HG02588 (cell line): ENCODE measurements at regions not wholly inside any gene's neighbourhood (a gene's known extent, or its start where the extent isn't known, plus 50 kb on each side); places are given as distances from the start of the nearest gene placed in this dataset.

Experiments used
- ATAC-seq: cut with Tn5 transposase; IDR thresholded peaks from one replicate; pipeline ENCODE4 v1.9.1; 2021; ENCODE audit warnings: mild to moderate bottlenecking, moderate library complexity; ENCODE audit not compliant: unreplicated experiment

DNA sequence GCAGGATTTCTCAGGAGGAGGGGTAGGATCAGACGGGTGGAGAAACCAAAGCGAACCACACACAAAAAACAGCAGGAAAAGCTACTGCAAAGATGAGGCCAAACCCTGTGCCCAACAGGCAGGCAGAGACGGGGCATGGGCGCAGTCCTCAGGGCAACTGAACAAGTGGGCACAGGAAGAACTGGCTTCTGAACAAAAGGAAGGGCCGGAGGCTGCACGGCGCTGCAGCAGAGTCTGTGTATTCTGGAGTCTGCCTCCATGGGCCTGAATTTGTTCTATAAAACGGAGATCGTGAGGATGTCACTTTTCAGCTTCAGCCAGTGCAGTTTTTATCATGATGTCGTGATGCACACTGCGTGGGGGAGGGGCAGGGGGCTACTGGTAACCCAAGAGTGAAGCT is 1026.0 kb downstream of the TBC1D22A start:
- ATAC-seq: no peak

GRCh38 chr22:47787501-47788227 is 1025.2 kb downstream of the TBC1D22A start:
- ATAC-seq: no peak

DNA sequence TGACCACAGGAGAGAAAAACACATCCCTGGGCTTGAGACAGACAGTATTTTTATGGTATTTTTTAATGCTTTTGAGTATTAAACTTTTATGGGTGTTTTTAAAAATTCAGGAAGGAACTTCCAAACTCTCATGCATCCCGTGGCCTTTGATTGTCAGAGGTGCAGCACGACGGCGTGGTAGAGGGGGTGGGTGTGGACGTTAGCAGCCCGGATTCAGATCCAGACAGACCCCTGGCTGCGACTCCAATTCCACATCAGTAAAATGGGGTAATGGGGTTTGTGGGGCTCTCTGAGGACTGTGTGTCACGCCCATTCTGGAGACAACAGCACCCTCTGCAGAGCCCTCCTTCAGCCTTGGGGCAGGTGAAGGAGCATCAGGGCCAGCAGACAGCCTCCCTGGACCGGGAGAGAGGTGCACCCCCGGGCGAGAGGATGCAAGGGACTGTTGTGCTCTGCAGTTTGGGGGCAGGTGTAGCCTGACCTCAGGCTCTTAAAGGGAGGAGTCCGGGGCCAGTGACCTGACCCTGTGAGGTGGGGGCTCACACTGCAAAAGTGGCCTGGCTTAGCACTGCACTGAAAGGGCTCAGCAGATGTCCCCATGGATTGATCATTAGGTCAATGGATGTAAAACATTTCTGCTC is 1024.3 kb downstream of the TBC1D22A start:
- no peak for ATAC-seq

GRCh38 chr22:47784991-47785390 is 1022.5 kb downstream of the TBC1D22A start:
- ATAC-seq: no peak

DNA sequence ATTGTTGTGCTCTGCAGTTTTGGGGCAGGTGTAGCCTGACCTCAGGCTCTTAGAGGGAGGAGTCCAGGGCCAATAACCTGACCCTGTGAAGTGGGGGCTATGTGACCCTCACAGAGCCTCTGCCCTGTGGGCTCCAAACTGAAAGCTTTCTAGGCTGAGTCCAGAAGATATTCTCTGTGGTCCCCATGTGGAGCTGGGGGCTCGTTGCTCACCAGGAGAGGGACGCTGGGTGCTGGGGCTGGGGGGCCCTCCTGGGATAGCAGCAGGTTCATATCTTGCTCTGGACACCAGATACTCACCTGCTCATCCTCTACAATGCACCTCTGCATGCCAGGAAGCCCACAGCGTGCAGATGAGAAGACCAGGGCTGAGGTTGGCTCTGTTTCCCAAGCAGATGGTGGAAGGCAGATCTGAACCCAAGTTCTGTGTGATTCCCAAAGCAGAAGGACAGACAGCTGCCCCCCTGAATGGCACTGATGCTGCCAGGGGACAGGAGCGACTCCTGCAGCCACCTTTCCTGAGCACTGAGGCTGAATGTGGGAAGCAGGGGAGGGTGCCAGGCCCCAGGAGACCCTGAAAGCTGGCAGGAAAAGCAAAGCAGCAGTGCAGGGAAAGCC is 1022.0 kb downstream of the TBC1D22A start:
- ATAC-seq: no peak

DNA sequence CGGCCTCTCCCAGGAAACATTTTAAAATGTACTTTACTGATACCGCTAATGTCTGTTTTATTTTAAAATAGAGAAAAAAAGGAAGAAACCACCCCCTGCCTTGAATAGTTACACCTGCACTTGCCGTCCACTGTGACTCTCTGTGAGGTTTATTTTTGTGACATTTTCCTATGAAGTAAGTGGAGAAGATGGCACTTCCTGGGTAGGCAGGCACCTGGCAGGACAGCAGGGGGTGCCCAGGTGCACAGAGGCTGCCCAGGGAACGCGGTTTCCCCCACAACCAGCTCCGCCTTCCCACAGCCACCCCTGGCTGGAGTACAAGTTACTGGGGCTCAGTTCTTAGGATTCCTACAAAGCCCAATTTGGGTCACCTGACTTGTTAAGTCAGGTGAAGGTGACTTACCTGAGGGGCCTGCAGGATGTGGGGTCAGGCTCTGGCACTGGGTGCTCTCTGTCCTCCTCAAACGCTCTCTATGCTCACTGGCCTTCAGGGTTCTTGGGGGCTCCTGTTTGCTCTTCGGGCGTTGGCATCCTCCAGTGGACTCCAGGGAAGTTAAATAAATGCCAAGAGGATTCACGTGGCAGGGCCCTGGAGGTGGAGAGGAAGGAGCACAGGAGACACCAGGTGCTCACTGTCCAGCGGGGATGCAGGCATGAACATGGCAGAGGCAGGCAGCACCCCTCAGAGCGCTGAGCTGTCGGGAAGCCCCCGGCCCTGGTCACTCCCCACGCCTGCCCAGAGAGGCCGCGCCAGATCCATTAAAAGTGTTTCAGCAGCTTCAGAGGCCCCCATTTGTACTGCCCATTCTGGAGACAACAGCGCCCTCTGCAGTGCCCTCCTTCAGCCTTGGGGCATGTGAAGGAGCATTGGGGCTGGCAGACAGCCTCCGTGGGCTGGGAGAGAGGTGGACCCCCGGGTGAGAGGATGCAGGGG is 1021.2 kb downstream of the TBC1D22A start:
- ATAC-seq: no peak

GRCh38 chr22:47782328-47783075 is 1020.1 kb downstream of the TBC1D22A start:
- no peak for ATAC-seq

GRCh38 chr22:47781427-47782111 is 1019.1 kb downstream of the TBC1D22A start:
- ATAC-seq: no peak

GRCh38 chr22:47781024-47781423 is 1018.6 kb downstream of the TBC1D22A start:
- ATAC-seq: no peak

DNA sequence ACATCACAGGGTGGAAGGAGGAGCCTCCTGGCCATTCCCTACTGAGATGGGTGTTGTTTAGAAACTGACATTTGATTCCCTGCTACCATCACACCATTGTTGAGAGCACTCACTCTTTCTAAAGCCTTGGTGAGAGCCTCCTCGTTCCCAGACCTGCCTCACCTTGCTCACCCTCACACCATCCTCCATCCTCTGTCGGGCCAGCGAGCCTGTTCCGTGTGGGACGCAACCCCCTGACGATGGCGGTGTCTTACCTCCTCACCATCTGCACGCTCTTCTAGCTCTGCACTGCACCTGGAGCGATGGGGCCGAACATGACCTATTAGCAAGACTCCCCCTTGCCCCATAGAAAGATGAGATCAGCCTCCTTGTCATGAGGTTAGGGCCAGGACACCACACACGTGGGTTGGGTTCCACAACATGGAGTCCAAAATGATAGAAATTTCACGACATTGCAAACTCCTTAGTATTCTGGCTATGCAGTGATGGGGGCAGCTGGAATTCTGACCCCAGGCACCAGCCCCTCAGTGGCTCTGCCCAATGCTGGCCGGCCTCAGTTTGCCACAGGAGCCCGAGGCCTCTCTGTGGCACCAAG is 1017.9 kb downstream of the TBC1D22A start:
- ATAC-seq: no peak

DNA sequence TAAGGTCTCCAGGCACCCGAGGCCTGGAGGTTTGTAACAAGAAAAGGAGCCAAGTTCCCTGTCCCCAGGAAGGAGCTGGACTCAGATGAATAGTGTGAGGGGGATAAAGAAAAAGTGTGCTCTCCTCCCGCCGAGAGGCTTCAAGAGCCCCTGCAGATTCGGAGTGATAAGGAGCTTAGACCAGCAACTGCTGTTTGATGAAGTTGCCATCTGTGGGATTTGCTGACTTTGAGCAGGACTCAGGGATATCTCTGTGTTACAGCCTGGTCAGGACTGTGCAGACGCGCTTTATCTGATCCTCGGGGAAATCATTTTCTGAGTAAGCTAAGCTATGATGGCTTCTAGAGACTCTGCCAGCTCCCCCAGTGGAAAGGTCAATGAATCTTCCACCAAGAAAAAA is 1017.0 kb downstream of the TBC1D22A start:
- no peak for ATAC-seq

- no peak for ATAC-seq
Measured at GRCh38 chr22:47778160-47778658, 1015.8 kb downstream of the TBC1D22A start.

DNA sequence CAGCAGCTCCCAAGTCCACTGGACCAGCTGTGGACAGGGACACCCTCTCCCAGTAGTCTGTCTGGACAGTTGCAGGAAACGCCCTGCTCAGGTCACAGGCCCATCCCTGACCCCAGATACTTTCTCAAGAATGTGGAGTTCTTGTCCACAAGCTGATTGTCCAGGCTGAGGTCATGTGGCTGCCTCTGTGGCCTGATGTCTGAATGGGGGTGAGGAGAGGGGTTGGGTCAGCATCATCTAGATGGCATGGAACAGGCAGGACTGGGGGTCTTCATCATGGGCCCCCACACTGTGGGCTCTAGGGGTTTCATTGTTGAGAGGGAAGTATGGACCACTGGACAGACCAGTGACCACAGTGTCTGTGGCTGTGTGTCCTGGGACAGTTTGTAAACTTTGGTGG is 1015.0 kb downstream of the TBC1D22A start:
- ATAC-seq: no peak

DNA sequence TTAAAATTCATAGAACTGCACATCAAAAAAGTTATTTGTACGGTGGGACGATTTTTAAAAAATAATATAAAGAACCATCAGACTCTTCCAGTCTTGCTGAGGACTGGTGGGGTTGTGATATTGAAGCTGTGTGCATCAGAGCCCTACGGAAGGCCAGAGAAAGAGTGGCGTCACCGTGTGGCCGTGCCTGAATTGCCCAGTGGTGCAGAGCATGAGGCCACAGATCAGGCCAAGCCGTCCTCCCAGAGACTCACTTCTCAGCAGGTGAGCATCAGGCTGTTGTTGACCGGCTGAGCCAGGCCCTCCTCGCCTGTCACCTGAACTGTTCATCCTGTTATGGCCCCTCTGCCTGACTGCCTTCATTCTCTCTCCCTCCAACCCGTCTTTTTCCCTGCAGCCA is 1013.9 kb downstream of the TBC1D22A start:
- no peak for ATAC-seq

GRCh38 chr22:47775686-47776085 is 1013.2 kb downstream of the TBC1D22A start:
- no peak for ATAC-seq

- no peak for ATAC-seq
Measured at GRCh38 chr22:47775191-47775590, 1012.7 kb downstream of the TBC1D22A start.

DNA sequence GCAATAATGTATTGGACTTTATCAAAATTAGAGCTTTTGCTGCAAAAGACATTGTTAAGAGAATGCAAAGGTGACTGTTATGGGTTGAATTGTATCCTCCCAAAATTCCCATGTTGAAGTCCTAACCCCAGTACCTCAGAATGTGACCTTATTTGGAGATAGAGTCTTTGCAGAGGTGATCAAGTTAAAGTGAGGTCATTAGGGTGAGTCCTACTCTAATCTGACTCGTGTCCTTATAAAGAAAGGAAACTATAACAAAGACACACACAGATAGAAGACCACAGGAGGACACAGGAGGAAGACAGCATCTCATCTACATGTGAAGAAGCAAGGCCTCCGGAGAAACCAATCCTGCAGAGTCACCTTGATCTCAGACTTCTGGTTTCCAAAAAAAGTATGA is 1011.2 kb downstream of the TBC1D22A start:
- ATAC-seq: no peak

DNA sequence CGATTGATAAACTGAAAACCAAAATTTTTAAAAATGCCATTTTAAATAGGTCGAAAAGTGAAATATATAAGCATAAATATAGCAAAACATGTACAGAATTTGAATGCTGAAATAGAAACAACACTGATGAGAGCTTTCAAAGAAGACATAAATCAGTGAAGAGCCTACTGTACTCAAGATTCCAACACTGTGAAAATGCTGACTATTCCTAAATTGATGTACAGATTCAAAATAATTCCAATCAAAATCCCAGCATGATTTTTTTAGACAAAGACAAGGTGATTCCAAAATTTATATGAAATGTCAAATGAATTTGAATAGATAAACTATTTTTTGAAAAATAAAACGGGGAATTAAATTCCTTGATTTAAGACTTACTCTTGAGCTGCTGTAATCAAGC is 1010.4 kb downstream of the TBC1D22A start:
- ATAC-seq: no peak

DNA sequence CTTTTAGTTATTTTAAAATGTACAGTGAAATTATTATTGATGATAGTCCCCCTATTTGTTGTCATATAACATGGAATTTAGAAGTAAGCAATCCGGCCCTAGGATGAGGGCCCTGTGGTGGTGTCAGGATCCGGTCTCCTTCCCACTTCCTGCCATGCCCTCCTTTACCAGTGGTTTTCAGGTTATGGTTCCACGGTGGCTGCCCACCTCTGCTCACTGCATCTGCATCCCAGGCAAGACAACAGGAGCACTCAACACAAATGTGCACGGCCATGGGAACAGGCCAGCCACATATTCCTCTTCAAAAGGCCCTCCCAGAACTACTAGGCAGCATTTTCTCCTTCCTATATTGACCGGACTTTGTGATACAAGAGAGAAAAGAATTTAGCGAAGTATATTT is 1007.2 kb downstream of the TBC1D22A start:
- no peak for ATAC-seq
